Choroid plexus epithelial cell (primary cell): ENCODE measurements at regions not wholly inside any gene's neighbourhood (a gene's known extent, or its start where the extent isn't known, plus 50 kb on each side); places are given as distances from the start of the nearest gene placed in this dataset.

ENCODE experiments used
- DNase-seq: peaks from one replicate; pipeline ENCODE4 v3.0.0-alpha.2; 2010; ENCODE audit warnings: low read depth
- H3K4me3 ChIP-seq: 2 replicates; pipeline ENCODE4 v1.5.1; 2011; ENCODE audit warnings: low read depth, mild to moderate bottlenecking, control low read depth, low read length, moderate library complexity
- CTCF ChIP-seq: conservative IDR thresholded peaks from 2 replicates; pipeline ENCODE4 v1.5.1; 2011; ENCODE audit warnings: low read depth, mild to moderate bottlenecking, control low read depth, inconsistent platforms, low read length, moderate library complexity

- no peak overlapping the region for H3K4me3 ChIP-seq
- TF ChIP-seq CTCF = no peak
- no peak for DNase-seq
Observed at GRCh38 chr5:168056499-168057182, 234.8 kb upstream of the WWC1 start.

- H3K4me3 ChIP-seq = no peak overlapping the region
- DNase-seq = no peak
- no peak for TF ChIP-seq CTCF
Observed at GRCh38 chr5:168057905-168058304, 233.5 kb upstream of the WWC1 start.

- H3K4me3 ChIP-seq = no peak overlapping the region
- no peak for DNase-seq
- no peak for TF ChIP-seq CTCF
Observed at GRCh38 chr5:168059131-168059530, 232.3 kb upstream of the WWC1 start.

GRCh38 chr5:168062239-168062638 is 229.2 kb upstream of the WWC1 start:
- no peak for DNase-seq
- no peak for TF ChIP-seq CTCF
- H3K4me3 ChIP-seq = no peak overlapping the region

- no peak for TF ChIP-seq CTCF
- H3K4me3 ChIP-seq = no peak overlapping the region
- DNase-seq = no peak
Observed at GRCh38 chr5:168064457-168064856, 227.0 kb upstream of the WWC1 start.

GRCh38 chr5:168064933-168065622 is 226.4 kb upstream of the WWC1 start:
- DNase-seq = no peak
- TF ChIP-seq CTCF = no peak
- H3K4me3 ChIP-seq = no peak overlapping the region

- no peak for TF ChIP-seq CTCF
- no peak overlapping the region for H3K4me3 ChIP-seq
- DNase-seq = no peak
Observed at GRCh38 chr5:168066536-168067208, 224.8 kb upstream of the WWC1 start.
